K562 (cell line): ENCODE measurements at regions not wholly inside any gene's neighbourhood (a gene's known extent, or its start where the extent isn't known, plus 50 kb on each side); places are given as distances from the start of the nearest gene placed in this dataset.

Experiments used
- ATAC-seq: fragments of 200-7000 bp; cut with Tn5 transposase; 3 replicates; pipeline ENCODE4 v1.9.1; 2020; ENCODE audit warnings: moderate library complexity
- BruUV-seq: library from RNA; stranded (reverse); fragments of 400-500 nt; replicated peaks from 2 replicates; lab custom pipeline; 2021; lab: Mats Ljungman, UMichigan
- CTCF ChIA-PET: fragments of 300-600 bp; formaldehyde crosslinking; extraction: SDS; loops from one replicate; lab custom pipeline; 2021; ENCODE audit warnings: low intra/inter-chr PET ratio; lab: Yijun Ruan, JAX
- POLR2A ChIA-PET: fragments of 300-600, 350-650 bp; sonication (Branson Sonifier 250); formaldehyde crosslinking; extraction: SDS; loops from one replicate; lab custom pipeline; 2021; ENCODE audit warnings: antibody characterized with exemption, inconsistent platforms; lab: Yijun Ruan, JAX
- DNase-seq, 4 experiments: peaks; one replicate each; pipeline versions ENCODE4 v3.0.0 to v3.0.0-alpha.2; 2011 to 2018; ENCODE audit warnings: low spot score in 3 of 4, mixed read lengths in 3 of 4; ENCODE audit errors: extremely low read depth in 1 of 4
- FAIRE-seq: peaks from 2 replicates; lab custom pipeline; 2011; peaks lifted over from hg19 to GRCh38; lab: Jason Lieb, UNC
- H2AFZ ChIP-seq: 2 replicates; pipeline ENCODE4 v1.6.0; 2011; ENCODE audit warnings: low read depth, low read length, control low read depth, inconsistent platforms
- H3K27ac ChIP-seq: fragments of 200-600 bp; 3 replicates; pipeline ENCODE4 v1.8.0; 2011; ENCODE audit warnings: low read depth, mild to moderate bottlenecking, control low read depth, inconsistent platforms, low read length, moderate library complexity, mixed read lengths; ENCODE audit errors: extremely low read depth
- H3K27me3 ChIP-seq, 2 experiments: fragments of 300-600 bp in 1 of 2; 2 replicates in 1 of 2; 3 replicates in 1 of 2; pipeline versions ENCODE4 v1.6.0 to v1.8.0; 2011; ENCODE audit warnings: inconsistent platforms in 2 of 2, low read length in 2 of 2, mild to moderate bottlenecking in 1 of 2, mixed read lengths in 1 of 2, moderate library complexity in 1 of 2; ENCODE audit not compliant: control insufficient read depth in 2 of 2, insufficient read depth in 2 of 2
- H3K36me3 ChIP-seq: fragments of 300-600 bp; 3 replicates; pipeline ENCODE4 v1.8.0; 2011; ENCODE audit warnings: mild to moderate bottlenecking, low read length, inconsistent platforms; ENCODE audit not compliant: control insufficient read depth, insufficient read depth
- H3K4me1 ChIP-seq, 2 experiments: fragments of 200-600 bp in 1 of 2; replicated peaks in 1 of 2; 2 replicates in 1 of 2; 3 replicates in 1 of 2; pipeline versions ENCODE4 v1.5.1 to v1.8.0; 2011; ENCODE audit warnings: inconsistent platforms in 2 of 2, low read length in 2 of 2, mild to moderate bottlenecking in 1 of 2, mixed read lengths in 1 of 2, moderate library complexity in 1 of 2; ENCODE audit not compliant: control insufficient read depth in 2 of 2, insufficient read depth in 2 of 2
- H3K4me2 ChIP-seq: 2 replicates; pipeline ENCODE4 v1.6.1; 2011; ENCODE audit warnings: low read length, control low read depth, inconsistent platforms, mixed read lengths; ENCODE audit not compliant: insufficient read depth
- H3K4me3 ChIP-seq: fragments of 200-600 bp; sonication (generic), shearing (Covaris generic); 2 replicates; pipeline ENCODE4 v1.5.1; 2016; ENCODE audit warnings: control low read depth, inconsistent platforms
- H3K79me2 ChIP-seq: fragments of 200-600 bp; 3 replicates; pipeline ENCODE4 v1.8.0; 2011; ENCODE audit warnings: low read length, inconsistent platforms; ENCODE audit not compliant: control insufficient read depth, insufficient read depth
- H3K9ac ChIP-seq, 2 experiments: 2 replicates each; pipeline versions ENCODE4 v1.6.0 to v1.6.1; 2011; ENCODE audit warnings: low read depth in 2 of 2, low read length in 2 of 2, control low read depth in 1 of 2, inconsistent platforms in 1 of 2, mild to moderate bottlenecking in 1 of 2, mixed read lengths in 1 of 2; ENCODE audit not compliant: insufficient read depth in 1 of 2
- H3K9me1 ChIP-seq: one replicate; pipeline ENCODE4 v1.6.0; 2011; ENCODE audit warnings: inconsistent platforms, mild to moderate bottlenecking, low read length, moderate library complexity; ENCODE audit not compliant: control insufficient read depth, insufficient read depth
- H3K9me3 ChIP-seq: replicated peaks from 2 replicates; pipeline ENCODE4 v1.5.1; 2011; ENCODE audit warnings: low read depth, low read length, inconsistent platforms; ENCODE audit not compliant: control insufficient read depth, insufficient read depth
- H4K20me1 ChIP-seq: replicated peaks from 2 replicates; pipeline ENCODE4 v1.6.1; 2011; ENCODE audit warnings: low read length, inconsistent platforms, mixed read lengths; ENCODE audit not compliant: control insufficient read depth, insufficient read depth
- ATF6 ChIP-seq: sonication (generic); formaldehyde crosslinking; IDR thresholded peaks from 2 replicates; pipeline ENCODE4 v1.4.0; 2020; ENCODE audit warnings: mild to moderate bottlenecking, missing genetic modification reagents
- GMEB1 ChIP-seq: fragments of 250-450 bp; sonication (Bioruptor Pico); IDR thresholded peaks from 2 replicates; pipeline ENCODE4 v1.4.0; 2020; ENCODE audit warnings: mild to moderate bottlenecking
- HNRNPL ChIP-seq: fragments of 200-400 bp; formaldehyde crosslinking; IDR thresholded peaks from 2 replicates; pipeline ENCODE4 v1.6.1; 2017; ENCODE audit warnings: low read depth, mild to moderate bottlenecking, low read length
- HOMEZ ChIP-seq: fragments of 250-450 bp; sonication (Bioruptor Pico); IDR thresholded peaks from 2 replicates; pipeline ENCODE4 v1.4.0; 2020; ENCODE audit warnings: mild to moderate bottlenecking, moderate library complexity
- ID3 ChIP-seq, 2 experiments: fragments of 250-450 bp in 1 of 2; fragments of 450-650 bp in 1 of 2; sonication (Bioruptor Pico) in 1 of 2; IDR thresholded peaks; 2 replicates each; pipeline versions ENCODE4 v1.6.1 to v1.8.0; 2016 to 2021; ENCODE audit warnings: mild to moderate bottlenecking in 2 of 2, moderate library complexity in 2 of 2, missing compliant biosample characterization in 1 of 2, missing genetic modification characterization in 1 of 2
- MAFG ChIP-seq: fragments of 450-650 bp; conservative IDR thresholded peaks from 2 replicates; pipeline ENCODE4 v1.6.1; 2016; ENCODE audit warnings: missing genetic modification characterization, missing compliant biosample characterization
- MTA3 ChIP-seq: fragments of 450-650 bp; formaldehyde crosslinking; IDR thresholded peaks from 2 replicates; pipeline ENCODE4 v1.6.1; 2017; ENCODE audit warnings: mild to moderate bottlenecking, borderline replicate concordance
- NFIX ChIP-seq: fragments of 250-450 bp; sonication (Bioruptor Pico); IDR thresholded peaks from 2 replicates; pipeline ENCODE4 v1.4.0; 2020; ENCODE audit warnings: low read depth, mild to moderate bottlenecking, moderate library complexity
- POU5F1 ChIP-seq: fragments of 150-350 bp; IDR thresholded peaks from 2 replicates; pipeline ENCODE4 v1.6.1; 2014; ENCODE audit warnings: borderline replicate concordance, low read length, low read depth, mild to moderate bottlenecking; ENCODE audit not compliant: partially characterized antibody
- RCOR1 ChIP-seq, 2 experiments: IDR thresholded peaks; 2 replicates each; pipeline ENCODE4 v1.6.1; 2012; ENCODE audit warnings: low read depth in 2 of 2, low read length in 2 of 2, borderline replicate concordance in 1 of 2, improper control_type of control experiment in 1 of 2
- SMAD1 ChIP-seq: fragments of 150-350 bp; IDR thresholded peaks from 2 replicates; pipeline ENCODE4 v1.6.1; 2014; ENCODE audit warnings: low read length, low read depth; ENCODE audit not compliant: partially characterized antibody
- TAF7 ChIP-seq: fragments of 450-650 bp; IDR thresholded peaks from 2 replicates; pipeline ENCODE4 v1.6.1; 2016; ENCODE audit warnings: missing genetic modification characterization, missing compliant biosample characterization
- ZBTB26 ChIP-seq: fragments of 450-650 bp; formaldehyde crosslinking; IDR thresholded peaks from 2 replicates; pipeline ENCODE4 v1.4.0; 2022; ENCODE audit warnings: missing genetic modification characterization
- ZNF263 ChIP-seq: sonication (generic); formaldehyde crosslinking; IDR thresholded peaks from 2 replicates; pipeline ENCODE4 v1.8.0; 2022; ENCODE audit warnings: mild to moderate bottlenecking, missing genetic modification reagents, borderline replicate concordance
- WGBS: fragments of 100-300 bp; shearing (Covaris generic); methylation state at CpG from one replicate; pipeline ENCODE4 v1.1.6; 2016; ENCODE audit warnings: low coverage, mixed read lengths; ENCODE audit not compliant: insufficient coverage; ENCODE audit errors: missing lambda C conversion rate; 5-methylcytosine and 5-hydroxymethylcytosine counted together
- in situ Hi-C: fragments of 300-500 bp; cut with MboI; formaldehyde crosslinking; loops from 4 replicates; pipeline ENCODE4 v1.15.0; 2018; ENCODE audit warnings: inconsistent platforms, mixed read lengths
- intact Hi-C: fragments of 100-400 bp; cut with micrococcal nuclease; formaldehyde crosslinking; loops from 2 replicates; pipeline ENCODE4 v1.14.2; 2022

- no peak for TF ChIP-seq HOMEZ (CRISPR knock-in tag)
- TF ChIP-seq ID3 (CRISPR knock-in tag; IDR thresholded peaks at IDR 0.05), result no peak
- TF ChIP-seq ID3 (tag; IDR thresholded peaks at IDR 0.05), result no peak
- TF ChIP-seq, all 486 proteins: peak for 0
Measured at GRCh38 chr13:70895599-70895998, 787.3 kb upstream of the KLHL1 start (continued).

- Histone ChIP-seq H3K27ac (no peak overlapping the region), H2AFZ (no peak overlapping the region), H3K4me2 (no peak overlapping the region), H4K20me1 (no peaks in the 10 kb centered on the region), H3K9me1 (no peaks in the 10 kb centered on the region), H3K9me3 (no peaks in the 10 kb centered on the region), H3K4me1 (no peaks in the 10 kb centered on the region), H3K27me3 (no peaks in the 10 kb centered on the region), H3K79me2 (no peaks in the 10 kb centered on the region), H3K9ac (no peak overlapping the region), H3K36me3 (no peaks in the 10 kb centered on the region), H3K4me3 (no peak overlapping the region)
- ATAC-seq (no peak), FAIRE-seq (no peak), DNase-seq (no peak)
- intact Hi-C loops (no loop called here), in situ Hi-C loops (no loop called here)
- WGBS, result 0% methylated on average over 1 of the region's 1 CpG
- no TSS peak for BruUV-seq
- ChIA-PET CTCF (no interaction called here), POLR2A (no interaction called here)
- no peak for TF ChIP-seq ATF6 (CRISPR knock-in tag)
- TF ChIP-seq POU5F1, result no peak
- no peak for TF ChIP-seq ZBTB26
- no peak for TF ChIP-seq GMEB1
- no peak for TF ChIP-seq NFIX (CRISPR knock-in tag)
- no peak for TF ChIP-seq MTA3
- no peak for TF ChIP-seq RCOR1 (IDR thresholded peaks at IDR 0.05; ENCODE audit: borderline replicate concordance in 1 of 2, low read depth in 2 of 2, low read length in 2 of 2)
- TF ChIP-seq TAF7 (tag), result no peak
- no peak for TF ChIP-seq ZNF263
- TF ChIP-seq SMAD1, result no peak
- TF ChIP-seq MAFG (tag), result no peak
- TF ChIP-seq HNRNPL, result no peak
Measured at GRCh38 chr13:70894258-70894657, 786.0 kb upstream of the KLHL1 start.
